B cell (primary cell): ENCODE measurements at regions not wholly inside any gene's neighbourhood (a gene's known extent, or its start where the extent isn't known, plus 50 kb on each side); places are given as distances from the start of the nearest gene placed in this dataset.
"Not testable (repeated sequence)": the region's sequence is repeated elsewhere in the genome, so short reads cannot be mapped to it uniquely, and the experiment has no call there.

Experiments used
- ATAC-seq: fragments of 200-7000 bp; cut with Tn5 transposase; one replicate; pipeline ENCODE4 v1.10.0; 2021; ENCODE audit warnings: low read depth, mild to moderate bottlenecking, moderate number of reproducible peaks, moderate library complexity
- CTCF ChIA-PET: fragments of 350-600 bp; sonication (Branson Sonifier 250); formaldehyde crosslinking; loops from one replicate; lab custom pipeline; 2021; ENCODE audit warnings: antibody characterized with exemption, inconsistent platforms; lab: Charles Lee
- POLR2A ChIA-PET: fragments of 350-600 bp; sonication (Branson Sonifier 250); formaldehyde crosslinking; loops from one replicate; lab custom pipeline; 2021; ENCODE audit warnings: antibody characterized with exemption; lab: Charles Lee
- DNase-seq: peaks from one replicate; pipeline ENCODE4 v3.0.0; 2013
- H2AFZ ChIP-seq: 2 replicates; pipeline ENCODE4 v1.6.1; 2012; ENCODE audit warnings: mild to moderate bottlenecking, low read depth, low read length; ENCODE audit not compliant: insufficient read depth, poor library complexity, severe bottlenecking
- H3K27ac ChIP-seq, 2 donors: 1 replicate in 1 of 2; 2 replicates in 1 of 2; pipeline ENCODE4 v1.5.1; 2012 to 2013; ENCODE audit warnings: low read length in 2 of 2, mild to moderate bottlenecking in 2 of 2, moderate library complexity in 1 of 2
- H3K27me3 ChIP-seq, 4 experiments: fragments of 200-600 bp in 1 of 4; sonication (generic) in 1 of 4; replicated peaks in 1 of 4; 1 replicate in 2 of 4; 2 replicates in 2 of 4; pipeline versions ENCODE4 v1.6.1 to v1.7.0; 2013 to 2016; ENCODE audit warnings: low read length in 3 of 4, mild to moderate bottlenecking in 2 of 4, mixed read lengths in 1 of 4, moderate library complexity in 1 of 4; ENCODE audit not compliant: insufficient read depth in 4 of 4, control insufficient read depth in 3 of 4; ENCODE audit errors: control extremely low read depth in 1 of 4
- H3K36me3 ChIP-seq, 2 experiments: replicated peaks in 1 of 2; 1 replicate in 1 of 2; 2 replicates in 1 of 2; pipeline versions ENCODE4 v1.6.1 to v1.7.1; 2013; ENCODE audit warnings: low read length in 1 of 2; ENCODE audit not compliant: insufficient read depth in 2 of 2, control insufficient read depth in 1 of 2; ENCODE audit errors: control extremely low read depth in 1 of 2, extremely low read depth in 1 of 2
- H3K4me1 ChIP-seq, 2 donors: fragments of 200-600 bp in 1 of 2; sonication (generic) in 1 of 2; 1 replicate in 1 of 2; 2 replicates in 1 of 2; pipeline versions ENCODE4 v1.5.1 to v1.6.1; 2013 to 2017; ENCODE audit warnings: low read length in 2 of 2; ENCODE audit not compliant: control insufficient read depth in 2 of 2, insufficient read depth in 2 of 2
- H3K4me2 ChIP-seq: replicated peaks from 2 replicates; pipeline ENCODE3; 2012; ENCODE audit warnings: mild to moderate bottlenecking, low read depth, low read length; ENCODE audit not compliant: poor library complexity, severe bottlenecking
- H3K4me3 ChIP-seq, 5 experiments: fragments of 200-600 bp in 1 of 5; sonication (generic) in 1 of 5; 1 replicate in 3 of 5; 2 replicates in 2 of 5; pipeline versions ENCODE4 v1.5.1 to v1.7.0; 2011 to 2016; ENCODE audit warnings: low read length in 4 of 5, mild to moderate bottlenecking in 4 of 5, low read depth in 2 of 5, control low read depth in 1 of 5, moderate library complexity in 1 of 5; ENCODE audit not compliant: insufficient read depth in 1 of 5; ENCODE audit errors: control extremely low read depth in 1 of 5, extremely low read depth in 1 of 5
- H3K79me2 ChIP-seq: fragments of 200-600 bp; sonication (generic); one replicate; pipeline ENCODE4 v1.6.0; 2016; ENCODE audit warnings: low read length; ENCODE audit not compliant: control insufficient read depth, insufficient read depth
- H3K9ac ChIP-seq: fragments of 200-600 bp; sonication (generic); 2 replicates; pipeline ENCODE4 v1.6.1; 2017; ENCODE audit warnings: mild to moderate bottlenecking, low read length, moderate library complexity
- H3K9me3 ChIP-seq, 3 donors: one replicate each; pipeline versions ENCODE4 v1.6.1 to v1.7.1; 2013; ENCODE audit warnings: low read length in 2 of 3; ENCODE audit not compliant: control insufficient read depth in 2 of 3, insufficient read depth in 1 of 3; ENCODE audit errors: control extremely low read depth in 1 of 3
- H4K20me1 ChIP-seq: 2 replicates; pipeline ENCODE4 v1.6.0; 2012; ENCODE audit warnings: mild to moderate bottlenecking, low read length; ENCODE audit not compliant: insufficient read depth, control insufficient read depth, poor library complexity, severe bottlenecking
- H3K27ac Mint-ChIP-seq: one replicate; pipeline ENCODE4 v1.8.0; 2021; ENCODE audit warnings: mixed read lengths
- H3K27me3 Mint-ChIP-seq: one replicate; pipeline ENCODE4 v1.8.0; 2021; ENCODE audit warnings: mixed read lengths
- H3K4me1 Mint-ChIP-seq: one replicate; pipeline ENCODE4 v1.8.0; 2021; ENCODE audit warnings: mixed read lengths
- H3K4me3 Mint-ChIP-seq: one replicate; pipeline ENCODE4 v1.8.0; 2021; ENCODE audit warnings: mixed read lengths
- H3K9me3 Mint-ChIP-seq: one replicate; pipeline ENCODE4 v1.8.0; 2022; ENCODE audit warnings: mixed read lengths; ENCODE audit not compliant: insufficient read depth
- CTCF ChIP-seq: fragments of 200-600 bp; IDR thresholded peaks from one replicate; pipeline ENCODE4 v1.8.0; 2022; ENCODE audit warnings: antibody characterized with exemption, mild to moderate bottlenecking
- EZH2 ChIP-seq: IDR thresholded peaks from 2 replicates; pipeline ENCODE4 v1.6.1; 2012; ENCODE audit warnings: borderline replicate concordance, low read depth, mild to moderate bottlenecking, moderate library complexity, low read length; ENCODE audit not compliant: insufficient read depth, poor library complexity, severe bottlenecking
- WGBS: methylation state at CpG from one replicate; pipeline ENCODE4 v1.1.5; 2013; ENCODE audit warnings: missing lambda C conversion rate; ENCODE audit not compliant: insufficient coverage; 5-methylcytosine and 5-hydroxymethylcytosine counted together
- intact Hi-C: fragments of 100-400 bp; cut with micrococcal nuclease; formaldehyde crosslinking; loops from one replicate; pipeline ENCODE4 v1.10.0; 2022

- Histone ChIP-seq H3K4me2 (no peak overlapping the region), H3K9me3 (peaks cover 0 to 40% (median 0%) of the 10 kb centered on the region in 3 donors), H3K9ac (no peak overlapping the region), H3K79me2 (no peaks in the 10 kb centered on the region), H4K20me1 (no peaks in the 10 kb centered on the region), H3K4me3 (no peak overlapping the region), H3K36me3 (no peaks in the 10 kb centered on the region), H3K27ac (no peak overlapping the region), H3K4me1 (no peaks in the 10 kb centered on the region), H3K27me3 (no peaks in the 10 kb centered on the region), H2AFZ (no peak overlapping the region)
- ChIA-PET CTCF (no interaction called here), POLR2A (no interaction called here)
- no peak for ATAC-seq
- TF ChIP-seq CTCF (no peak), EZH2 (no peak)
- no peak for DNase-seq
- Mint-ChIP-seq H3K9me3 (no peaks in the 10 kb centered on the region), H3K27me3 (peaks cover 11% of the 10 kb centered on the region), H3K27ac (no peak overlapping the region), H3K4me1 (no peaks in the 10 kb centered on the region), H3K4me3 (no peak overlapping the region)
- intact Hi-C loops, result no loop called here
- 83% methylated on average over 4 of the region's 4 CpGs for WGBS
Measured at GRCh38 chr5:179451828-179452196, 98.5 kb upstream of the RUFY1 start.

GRCh38 chr5:179451114-179451827, 99.1 kb upstream of the RUFY1 start:
- H3K9me3 ChIP-seq, result peaks cover 0 to 35% (median 0%) of the 10 kb centered on the region in 3 donors
- TF ChIP-seq CTCF, result no peak
- TF ChIP-seq EZH2, result no peak
- no peak overlapping the region for H3K4me3 Mint-ChIP-seq
- no peaks in the 10 kb centered on the region for H3K4me1 Mint-ChIP-seq
- no peak overlapping the region for H3K27ac ChIP-seq
- H3K9me3 Mint-ChIP-seq, result no peaks in the 10 kb centered on the region
- ChIA-PET CTCF (no interaction called here), POLR2A (no interaction called here)
- no peaks in the 10 kb centered on the region for H4K20me1 ChIP-seq
- H3K36me3 ChIP-seq, result no peaks in the 10 kb centered on the region
- H3K27ac Mint-ChIP-seq, result no peak overlapping the region
- intact Hi-C loops, result no loop called here
- ATAC-seq (no peak), DNase-seq (no peak)
- peaks cover 11% of the 10 kb centered on the region for H3K27me3 Mint-ChIP-seq
- no peak overlapping the region for H3K4me3 ChIP-seq
- H3K4me1 ChIP-seq, result no peaks in the 10 kb centered on the region
- no peak overlapping the region for H3K9ac ChIP-seq
- no peaks in the 10 kb centered on the region for H3K27me3 ChIP-seq
- H3K4me2 ChIP-seq, result no peak overlapping the region
- H3K79me2 ChIP-seq, result no peaks in the 10 kb centered on the region
- 83% methylated on average over 14 of the region's 15 CpGs for WGBS
- H2AFZ ChIP-seq, result no peak overlapping the region

GRCh38 chr5:179449950-179450349, 100.4 kb upstream of the RUFY1 start:
- H3K27me3 ChIP-seq, DNase-seq, H3K79me2 ChIP-seq, H3K4me3 Mint-ChIP-seq, H3K4me3 ChIP-seq, H3K4me1 Mint-ChIP-seq, H3K27ac Mint-ChIP-seq, H3K27ac ChIP-seq, POLR2A ChIA-PET, H3K36me3 ChIP-seq, CTCF ChIA-PET, H2AFZ ChIP-seq, H3K9me3 Mint-ChIP-seq, intact Hi-C loops, H3K4me1 ChIP-seq, H3K9ac ChIP-seq, H4K20me1 ChIP-seq, H3K4me2 ChIP-seq, ATAC-seq: not testable (repeated sequence)
- H3K27me3 Mint-ChIP-seq, result peaks cover 13% of the 10 kb centered on the region
- peaks cover 0 to 22% (median 0%) of the 10 kb centered on the region in 3 donors for H3K9me3 ChIP-seq
- 90% methylated on average over 4 of the region's 4 CpGs for WGBS
